ENCODE measurements at regions not wholly inside any gene's neighbourhood (a gene's known extent, or its start where the extent isn't known, plus 50 kb on each side); places are given as distances from the start of the nearest gene placed in this dataset.

- Histone ChIP-seq H3K4me3 (ENCODE audit: low read length) (no peak overlapping the region), H3K4me2 (ENCODE audit: low read length) (no peak overlapping the region), H3K27ac (ENCODE audit: low read length) (no peak overlapping the region), H4K20me1 (ENCODE audit: low read length) (no peaks in the 10 kb centered on the region), H3K4me1 (ENCODE audit: insufficient read depth, low read length) (no peaks in the 10 kb centered on the region), H3K27me3 (ENCODE audit: low read length) (peaks cover 79% of the 10 kb centered on the region), H3F3A (ENCODE audit: low read length, unreplicated experiment) (no peaks in the 10 kb centered on the region), H3K9me2 (replicated peaks; ENCODE audit: low read length) (no peaks in the 10 kb centered on the region), H3K36me3 (ENCODE audit: low read depth, low read length) (no peaks in the 10 kb centered on the region), H3K79me2 (ENCODE audit: low read length) (no peaks in the 10 kb centered on the region), H3K9me3 (ENCODE audit: low read length) (no peaks in the 10 kb centered on the region), H3K9ac (ENCODE audit: low read length) (no peak overlapping the region), H2AFZ (ENCODE audit: low read length) (no peak overlapping the region)
- TF ChIP-seq EZH2 (IDR thresholded peaks at IDR 0.05; ENCODE audit: low read length, unreplicated experiment) (no peak), EZH2phosphoT487 (IDR thresholded peaks at IDR 0.05; ENCODE audit: borderline replicate concordance, low read length) (no peak), CTCF (conservative IDR thresholded peaks at IDR 0.05; ENCODE audit: low read depth, low read length) (no peak)
- ChIA-PET POLR2A (ENCODE audit: unreplicated experiment) (no interaction called here), CTCF (no interaction called here)
- intact Hi-C loops (cut with micrococcal nuclease) = no loop called here
- DNase-seq (no peak), ATAC-seq (no peak)
- BruUV-seq (replicated peaks) = no TSS peak
These were observed 381.4 kb upstream of the PROX1 start for GRCh38 chr1:213606252-213606820.

- no peak overlapping the region for H2AFZ ChIP-seq (ENCODE audit: low read length)
- peaks cover 65% of the 10 kb centered on the region for H3K27me3 ChIP-seq (ENCODE audit: low read length)
- intact Hi-C loops (cut with micrococcal nuclease) = no loop called here
- ChIA-PET CTCF (no interaction called here), POLR2A (ENCODE audit: unreplicated experiment) (no interaction called here)
- no peak for DNase-seq
- no peaks in the 10 kb centered on the region for H4K20me1 ChIP-seq (ENCODE audit: low read length)
- H3K4me2 ChIP-seq (ENCODE audit: low read length) = no peak overlapping the region
- H3K9me2 ChIP-seq (replicated peaks; ENCODE audit: low read length) = no peaks in the 10 kb centered on the region
- ATAC-seq = no peak
- no peaks in the 10 kb centered on the region for H3K36me3 ChIP-seq (ENCODE audit: low read depth, low read length)
- BruUV-seq (replicated peaks) = no TSS peak
- no peak overlapping the region for H3K9ac ChIP-seq (ENCODE audit: low read length)
- H3K4me1 ChIP-seq (ENCODE audit: insufficient read depth, low read length) = no peaks in the 10 kb centered on the region
- H3F3A ChIP-seq (ENCODE audit: low read length, unreplicated experiment) = no peaks in the 10 kb centered on the region
- H3K79me2 ChIP-seq (ENCODE audit: low read length) = no peaks in the 10 kb centered on the region
- H3K4me3 ChIP-seq (ENCODE audit: low read length) = no peak overlapping the region
- H3K27ac ChIP-seq (ENCODE audit: low read length) = no peak overlapping the region
- TF ChIP-seq EZH2phosphoT487 (IDR thresholded peaks at IDR 0.05; ENCODE audit: borderline replicate concordance, low read length) = no peak
- no peak for TF ChIP-seq CTCF (conservative IDR thresholded peaks at IDR 0.05; ENCODE audit: low read depth, low read length)
- H3K9me3 ChIP-seq (ENCODE audit: low read length) = no peaks in the 10 kb centered on the region
These were observed 374.2 kb upstream of the PROX1 start for GRCh38 chr1:213613549-213613948.

GRCh38 chr1:213615226-213615916 lies 372.4 kb upstream of the PROX1 start:
- H3F3A ChIP-seq (ENCODE audit: low read length, unreplicated experiment) = no peaks in the 10 kb centered on the region
- no peak overlapping the region for H3K27ac ChIP-seq (ENCODE audit: low read length)
- no peaks in the 10 kb centered on the region for H3K79me2 ChIP-seq (ENCODE audit: low read length)
- ATAC-seq (no peak), DNase-seq (no peak)
- H3K9me2 ChIP-seq (replicated peaks; ENCODE audit: low read length) = no peaks in the 10 kb centered on the region
- CTCF ChIA-PET = no interaction called here
- TF ChIP-seq CTCF (conservative IDR thresholded peaks at IDR 0.05; ENCODE audit: low read depth, low read length) (no peak), EZH2 (IDR thresholded peaks at IDR 0.05; ENCODE audit: low read length, unreplicated experiment) (no peak), EZH2phosphoT487 (IDR thresholded peaks at IDR 0.05; ENCODE audit: borderline replicate concordance, low read length) (no peak)
- POLR2A ChIA-PET (ENCODE audit: unreplicated experiment) = no interaction called here
- H2AFZ ChIP-seq (ENCODE audit: low read length) = no peak overlapping the region
- H3K9me3 ChIP-seq (ENCODE audit: low read length) = no peaks in the 10 kb centered on the region
- no peaks in the 10 kb centered on the region for H4K20me1 ChIP-seq (ENCODE audit: low read length)
- H3K4me3 ChIP-seq (ENCODE audit: low read length) = no peak overlapping the region
- no peak overlapping the region for H3K9ac ChIP-seq (ENCODE audit: low read length)
- H3K4me2 ChIP-seq (ENCODE audit: low read length) = no peak overlapping the region
- intact Hi-C loops (cut with micrococcal nuclease) = no loop called here
- H3K4me1 ChIP-seq (ENCODE audit: insufficient read depth, low read length) = no peaks in the 10 kb centered on the region
- no TSS peak for BruUV-seq (replicated peaks)
- H3K36me3 ChIP-seq (ENCODE audit: low read depth, low read length) = no peaks in the 10 kb centered on the region
- peaks cover 63% of the 10 kb centered on the region for H3K27me3 ChIP-seq (ENCODE audit: low read length)

All from PC-3 (cell line).